Neural progenitor cell (in vitro differentiated cells): ENCODE measurements at regions not wholly inside any gene's neighbourhood (a gene's known extent, or its start where the extent isn't known, plus 50 kb on each side); places are given as distances from the start of the nearest gene placed in this dataset.

Experiments
- DNase-seq: peaks from one replicate; pipeline ENCODE4 v3.0.0-alpha.2; 2016; ENCODE audit warnings: low spot score
- H2AFZ ChIP-seq: fragments of 200-600 bp; sonication (generic); replicated peaks from 2 replicates; pipeline ENCODE4 v1.6.1; 2016; ENCODE audit warnings: antibody characterized with exemption
- H3F3A ChIP-seq: fragments of 200-600 bp; sonication (generic); 2 replicates; pipeline ENCODE4 v1.6.1; 2016; ENCODE audit warnings: antibody characterized with exemption, low read depth
- H3K27ac ChIP-seq: fragments of 200-600 bp; sonication (generic); 2 replicates; pipeline ENCODE4 v1.5.1; 2016; ENCODE audit warnings: mild to moderate bottlenecking
- H3K27me3 ChIP-seq: fragments of 200-600 bp; sonication (generic); 2 replicates; pipeline ENCODE4 v1.6.1; 2016; ENCODE audit warnings: mild to moderate bottlenecking, moderate library complexity
- H3K36me3 ChIP-seq: fragments of 200-600 bp; sonication (generic); 2 replicates; pipeline ENCODE4 v1.5.1; 2016
- H3K4me1 ChIP-seq: fragments of 200-600 bp; sonication (generic); 2 replicates; pipeline ENCODE4 v1.6.1; 2016; ENCODE audit warnings: mixed run types
- H3K4me2 ChIP-seq: fragments of 200-600 bp; sonication (generic); 2 replicates; pipeline ENCODE4 v1.6.1; 2016
- H3K4me3 ChIP-seq: fragments of 200-600 bp; sonication (generic); 2 replicates; pipeline ENCODE4 v1.5.1; 2016
- H3K79me2 ChIP-seq: fragments of 200-600 bp; sonication (generic); 2 replicates; pipeline ENCODE4 v1.6.1; 2016; ENCODE audit warnings: low read depth
- H3K9ac ChIP-seq: fragments of 200-600 bp; sonication (generic); 2 replicates; pipeline ENCODE4 v1.6.1; 2016
- H3K9me3 ChIP-seq: fragments of 200-600 bp; sonication (generic); 2 replicates; pipeline ENCODE4 v1.5.1; 2016; ENCODE audit warnings: low read depth
- H4K20me1 ChIP-seq: fragments of 200-600 bp; sonication (generic); 2 replicates; pipeline ENCODE4 v1.6.1; 2016; ENCODE audit warnings: low read depth
- H3K27ac Mint-ChIP-seq: 3 replicates; pipeline ENCODE4 v1.8.0; 2021; ENCODE audit warnings: mixed read lengths
- H3K27me3 Mint-ChIP-seq: 2 replicates; pipeline ENCODE4 v1.8.0; 2022; ENCODE audit warnings: low read depth, mild to moderate bottlenecking, inconsistent platforms, moderate library complexity, mixed read lengths; ENCODE audit not compliant: insufficient read depth
- H3K36me3 Mint-ChIP-seq: 3 replicates; pipeline ENCODE4 v1.8.0; 2021; ENCODE audit warnings: mixed read lengths
- H3K4me1 Mint-ChIP-seq: 3 replicates; pipeline ENCODE4 v1.8.0; 2021; ENCODE audit warnings: mixed read lengths
- H3K4me3 Mint-ChIP-seq: 3 replicates; pipeline ENCODE4 v1.8.0; 2021; ENCODE audit warnings: mild to moderate bottlenecking, moderate library complexity, mixed read lengths
- H3K9me3 Mint-ChIP-seq: 3 replicates; pipeline ENCODE4 v1.8.0; 2020; ENCODE audit warnings: mixed read lengths
- CTCF ChIP-seq: fragments of 200-600 bp; sonication (generic); IDR thresholded peaks from 2 replicates; pipeline ENCODE4 v1.5.1; 2017; ENCODE audit warnings: antibody characterized with exemption, mild to moderate bottlenecking
- EZH2 ChIP-seq: fragments of 200-600 bp; sonication (generic); IDR thresholded peaks from 2 replicates; pipeline ENCODE4 v1.6.1; 2017; ENCODE audit warnings: antibody characterized with exemption, mild to moderate bottlenecking, moderate library complexity
- EZH2phosphoT487 ChIP-seq: fragments of 200-600 bp; sonication (generic); IDR thresholded peaks from 2 replicates; pipeline ENCODE4 v1.6.1; 2017; ENCODE audit warnings: antibody characterized with exemption

- Histone ChIP-seq H3K9ac (no peak overlapping the region), H3K9me3 (no peaks in the 10 kb centered on the region), H3K27ac (no peak overlapping the region), H2AFZ (no peak overlapping the region), H3K79me2 (no peaks in the 10 kb centered on the region), H3K4me3 (no peak overlapping the region), H3K4me1 (no peaks in the 10 kb centered on the region), H3K4me2 (no peak overlapping the region), H3K36me3 (no peaks in the 10 kb centered on the region), H4K20me1 (no peaks in the 10 kb centered on the region), H3K27me3 (no peaks in the 10 kb centered on the region), H3F3A (no peaks in the 10 kb centered on the region)
- no peaks in the 10 kb centered on the region for H3K36me3 Mint-ChIP-seq
- H3K4me3 Mint-ChIP-seq, result no peak overlapping the region
- TF ChIP-seq EZH2 (no peak), CTCF (no peak), EZH2phosphoT487 (no peak)
- H3K9me3 Mint-ChIP-seq, result no peaks in the 10 kb centered on the region
- H3K4me1 Mint-ChIP-seq, result peaks cover 32% of the 10 kb centered on the region
- H3K27ac Mint-ChIP-seq, result no peak overlapping the region
- no peak for DNase-seq
- H3K27me3 Mint-ChIP-seq, result peaks cover 2% of the 10 kb centered on the region
Observed at GRCh38 chr16:72470541-72470940, 298.6 kb upstream of the PMFBP1 start.

- TF ChIP-seq EZH2phosphoT487 (no peak), EZH2 (no peak), CTCF (no peak)
- Histone ChIP-seq H3K79me2 (no peaks in the 10 kb centered on the region), H3K27me3 (no peaks in the 10 kb centered on the region), H3K9ac (no peak overlapping the region), H3F3A (no peaks in the 10 kb centered on the region), H3K36me3 (no peaks in the 10 kb centered on the region), H3K4me1 (no peaks in the 10 kb centered on the region), H3K4me2 (no peak overlapping the region), H2AFZ (no peak overlapping the region), H4K20me1 (no peaks in the 10 kb centered on the region), H3K9me3 (no peaks in the 10 kb centered on the region), H3K27ac (no peak overlapping the region), H3K4me3 (no peak overlapping the region)
- Mint-ChIP-seq H3K27ac (no peak overlapping the region), H3K27me3 (peaks cover 2% of the 10 kb centered on the region), H3K4me1 (peaks cover 30% of the 10 kb centered on the region), H3K4me3 (no peak overlapping the region), H3K9me3 (no peaks in the 10 kb centered on the region), H3K36me3 (no peaks in the 10 kb centered on the region)
- DNase-seq, result no peak
Observed at GRCh38 chr16:72469932-72470331, 298.0 kb upstream of the PMFBP1 start.

GRCh38 chr16:72468582-72468981, 296.6 kb upstream of the PMFBP1 start:
- H3K27me3 ChIP-seq, result no peaks in the 10 kb centered on the region
- H3K27ac ChIP-seq, result no peak overlapping the region
- H3K9me3 Mint-ChIP-seq, result peaks cover 5% of the 10 kb centered on the region
- peaks cover 2% of the 10 kb centered on the region for H3K27me3 Mint-ChIP-seq
- TF ChIP-seq EZH2phosphoT487 (no peak), CTCF (no peak), EZH2 (no peak)
- no peaks in the 10 kb centered on the region for H3K4me1 ChIP-seq
- no peak overlapping the region for H3K4me3 Mint-ChIP-seq
- H3K27ac Mint-ChIP-seq, result no peak overlapping the region
- H3K36me3 ChIP-seq, result no peaks in the 10 kb centered on the region
- H3K9ac ChIP-seq, result no peak overlapping the region
- no peaks in the 10 kb centered on the region for H3F3A ChIP-seq
- H3K4me3 ChIP-seq, result no peak overlapping the region
- H3K4me1 Mint-ChIP-seq, result peaks cover 20% of the 10 kb centered on the region
- no peaks in the 10 kb centered on the region for H3K36me3 Mint-ChIP-seq
- no peak overlapping the region for H2AFZ ChIP-seq
- H4K20me1 ChIP-seq, result no peaks in the 10 kb centered on the region
- H3K4me2 ChIP-seq, result no peak overlapping the region
- DNase-seq, result no peak
- H3K9me3 ChIP-seq, result no peaks in the 10 kb centered on the region
- H3K79me2 ChIP-seq, result no peaks in the 10 kb centered on the region
